ENCODE measurements at regions not wholly inside any gene's neighbourhood (a gene's known extent, or its start where the extent isn't known, plus 50 kb on each side); places are given as distances from the start of the nearest gene placed in this dataset.

DNA sequence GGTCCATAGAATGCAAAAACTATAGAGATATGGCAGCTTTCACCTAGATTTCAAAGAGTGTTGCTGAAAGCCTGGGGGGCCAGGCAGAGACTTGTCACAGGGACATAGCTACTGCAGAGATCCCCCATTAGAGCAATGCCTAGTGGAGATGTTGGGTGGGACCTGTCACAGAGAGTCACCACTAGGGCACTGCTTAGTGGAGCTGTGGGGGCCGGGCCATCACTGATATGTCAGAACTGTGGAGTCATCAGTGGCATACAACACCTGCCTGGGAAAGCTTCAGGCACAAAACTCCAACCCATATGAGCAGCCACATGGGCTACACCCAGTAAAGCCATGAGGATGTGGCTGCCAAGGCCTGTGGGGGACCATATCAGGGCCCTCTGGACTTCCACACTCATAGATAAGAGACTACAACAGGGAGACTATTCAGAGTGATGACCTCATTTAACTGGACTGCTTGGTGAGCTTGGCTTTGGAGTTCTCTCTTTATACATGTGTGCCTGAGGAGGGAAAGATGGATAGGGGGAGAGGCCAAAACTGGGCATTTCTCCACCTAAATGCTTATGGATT lies 176.3 kb downstream of the ZNF621 start:
- DNase-seq (ENCODE audit: extremely low spot score): no peak
- ChIA-PET CTCF (interaction anchor here (1.0 to 1.2 kb wide), 2 partner anchors 11 to 18 kb away, joined by 3 read pairs; no protein-coding TSS in a partner anchor), POLR2A (no interaction called here)
- TF ChIP-seq, protein P1, sequence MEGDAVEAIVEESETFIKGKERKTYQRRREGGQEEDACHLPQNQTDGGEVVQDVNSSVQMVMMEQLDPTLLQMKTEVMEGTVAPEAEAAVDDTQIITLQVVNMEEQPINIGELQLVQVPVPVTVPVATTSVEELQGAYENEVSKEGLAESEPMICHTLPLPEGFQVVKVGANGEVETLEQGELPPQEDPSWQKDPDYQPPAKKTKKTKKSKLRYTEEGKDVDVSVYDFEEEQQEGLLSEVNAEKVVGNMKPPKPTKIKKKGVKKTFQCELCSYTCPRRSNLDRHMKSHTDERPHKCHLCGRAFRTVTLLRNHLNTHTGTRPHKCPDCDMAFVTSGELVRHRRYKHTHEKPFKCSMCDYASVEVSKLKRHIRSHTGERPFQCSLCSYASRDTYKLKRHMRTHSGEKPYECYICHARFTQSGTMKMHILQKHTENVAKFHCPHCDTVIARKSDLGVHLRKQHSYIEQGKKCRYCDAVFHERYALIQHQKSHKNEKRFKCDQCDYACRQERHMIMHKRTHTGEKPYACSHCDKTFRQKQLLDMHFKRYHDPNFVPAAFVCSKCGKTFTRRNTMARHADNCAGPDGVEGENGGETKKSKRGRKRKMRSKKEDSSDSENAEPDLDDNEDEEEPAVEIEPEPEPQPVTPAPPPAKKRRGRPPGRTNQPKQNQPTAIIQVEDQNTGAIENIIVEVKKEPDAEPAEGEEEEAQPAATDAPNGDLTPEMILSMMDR (IDR thresholded peaks at IDR 0.05; ENCODE audit: control extremely low read depth, extremely low read depth, low read depth, missing control alignments): no peak

DNA sequence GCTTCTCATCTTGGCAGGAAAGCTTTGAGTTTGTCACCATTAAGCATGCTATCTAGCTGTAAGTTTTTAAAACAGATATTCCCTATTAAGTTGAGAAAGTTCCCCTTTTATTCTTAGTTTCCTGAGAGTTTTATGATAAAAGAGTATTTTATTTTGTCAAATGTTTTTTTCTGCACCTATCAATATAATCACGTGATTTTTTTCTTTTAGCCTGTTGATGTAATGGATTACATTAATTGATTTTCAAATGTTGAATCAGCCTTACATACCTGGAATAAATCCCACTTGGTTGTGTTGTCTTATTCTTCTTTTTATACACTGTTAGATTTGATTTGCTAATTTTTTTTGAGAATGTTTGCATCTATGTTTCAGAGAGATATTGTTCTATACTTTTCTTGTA lies 179.5 kb downstream of the ZNF621 start:
- CTCF ChIA-PET: no interaction called here
- POLR2A ChIA-PET: no interaction called here
- TF ChIP-seq, protein P1 (IDR thresholded peaks at IDR 0.05; ENCODE audit: control extremely low read depth, extremely low read depth, low read depth, missing control alignments): no peak
- DNase-seq (ENCODE audit: extremely low spot score): no peak

DNA sequence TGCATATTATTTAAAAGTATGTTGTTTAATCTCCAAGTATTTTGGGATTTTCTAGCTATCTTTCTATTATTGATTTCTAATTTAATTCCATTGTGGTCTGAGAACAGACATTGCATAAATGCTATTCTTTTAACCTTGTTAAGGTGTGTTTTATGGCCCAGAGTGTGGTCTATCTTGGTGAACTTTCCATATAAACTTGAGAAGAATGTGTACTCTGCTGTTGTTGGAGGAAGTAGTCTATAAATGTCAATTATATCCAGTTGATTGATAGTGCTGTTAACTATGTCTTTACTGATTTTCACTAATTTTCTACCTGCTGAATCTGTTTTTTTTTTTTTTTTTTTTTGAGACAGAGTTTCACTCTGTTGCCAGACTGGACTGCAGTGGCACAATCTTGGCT lies 180.9 kb downstream of the ZNF621 start:
- CTCF ChIA-PET: interaction anchor here (1.0 kb wide), 1 partner anchor 8 kb away, joined by 3 read pairs; no protein-coding TSS in a partner anchor

DNA sequence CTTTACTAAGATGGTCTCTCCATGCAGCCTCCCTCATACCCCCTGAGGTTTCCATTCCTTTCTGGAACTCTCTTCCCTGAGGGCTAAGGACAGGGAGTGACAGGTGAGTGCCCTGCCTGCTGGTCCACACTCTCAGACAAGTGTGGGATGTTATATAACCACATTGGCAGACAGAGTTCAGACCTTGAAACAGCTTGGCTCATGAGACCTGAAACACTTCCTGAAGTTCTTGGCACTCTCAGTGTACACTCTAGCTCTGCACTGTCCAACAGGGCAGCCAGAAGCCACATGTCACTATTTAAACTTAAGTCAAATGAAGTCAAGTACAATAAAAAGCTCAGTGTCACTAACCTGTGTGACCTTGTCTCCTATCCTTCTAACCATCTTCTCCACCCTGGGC lies 188.5 kb downstream of the ZNF621 start:
- TF ChIP-seq, protein P1 (IDR thresholded peaks at IDR 0.05; ENCODE audit: control extremely low read depth, extremely low read depth, low read depth, missing control alignments): no peak
- no peak for DNase-seq (ENCODE audit: extremely low spot score)
- POLR2A ChIA-PET: no interaction called here
- CTCF ChIA-PET: interaction anchor here (1.0 kb wide), 2 partner anchors 8 to 129 kb away, joined by 3 read pairs; no protein-coding TSS in a partner anchor

More for the DNA sequence above, 180.9 kb downstream of the ZNF621 start:
- TF ChIP-seq, protein P1 (IDR thresholded peaks at IDR 0.05; ENCODE audit: control extremely low read depth, extremely low read depth, low read depth, missing control alignments): no peak
- POLR2A ChIA-PET: no interaction called here
- no peak for DNase-seq (ENCODE audit: extremely low spot score)

DNA sequence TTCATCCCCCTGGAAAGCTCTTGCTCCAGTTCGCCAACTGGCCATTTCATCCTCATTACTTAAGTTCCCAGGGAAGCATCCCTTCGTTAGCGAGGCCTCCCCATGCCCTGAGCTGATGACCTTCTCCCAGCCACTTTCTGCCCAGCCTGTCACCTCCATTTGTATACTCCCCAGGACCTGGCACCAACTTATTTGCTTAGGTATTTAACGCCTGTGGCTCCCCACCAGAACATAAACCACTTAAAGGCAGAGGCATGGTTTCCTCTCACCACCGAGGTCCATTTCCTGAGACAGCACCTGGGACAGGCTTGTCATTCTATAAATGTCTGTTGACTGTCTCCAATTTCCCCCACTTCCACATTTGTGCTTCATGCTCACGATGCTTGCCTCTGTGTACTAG lies 189.0 kb downstream of the ZNF621 start:
- TF ChIP-seq, protein P1 (IDR thresholded peaks at IDR 0.05; ENCODE audit: control extremely low read depth, extremely low read depth, low read depth, missing control alignments): no peak
- no peak for DNase-seq (ENCODE audit: extremely low spot score)
- CTCF ChIA-PET: interaction anchor here (1.0 kb wide), 2 partner anchors 9 to 130 kb away, joined by 3 read pairs; no protein-coding TSS in a partner anchor
- POLR2A ChIA-PET: no interaction called here

DNA sequence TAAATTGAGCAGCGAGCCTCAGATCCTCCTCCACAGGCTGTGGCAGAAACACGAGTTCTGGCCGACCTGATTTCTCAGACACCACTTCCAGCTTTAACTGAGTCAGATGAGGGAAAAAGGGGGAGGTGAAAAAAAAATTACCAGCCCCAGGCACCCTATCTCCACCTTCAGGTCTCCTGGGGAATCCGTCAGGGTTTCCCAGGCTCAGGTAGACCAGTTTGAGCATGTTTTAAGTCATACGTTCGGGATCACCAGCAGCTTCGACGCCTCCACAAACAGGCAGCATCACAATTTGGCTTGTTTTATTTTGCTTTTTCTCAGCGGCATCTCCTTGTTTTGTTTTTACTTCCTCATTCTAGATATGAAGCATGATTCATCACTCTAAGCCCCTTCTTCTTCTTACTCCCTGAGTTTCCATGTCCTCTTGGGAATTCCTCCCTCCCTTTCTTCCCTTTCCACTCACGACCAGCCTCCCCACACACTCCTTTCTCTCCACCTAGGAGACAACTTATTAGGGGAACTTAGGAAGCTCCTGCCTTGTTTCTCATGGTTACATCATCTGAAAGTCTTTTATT lies 190.1 kb downstream of the ZNF621 start:
- TF ChIP-seq, protein P1 (IDR thresholded peaks at IDR 0.05; ENCODE audit: control extremely low read depth, extremely low read depth, low read depth, missing control alignments): no peak
- ChIA-PET CTCF (no interaction called here), POLR2A (no interaction called here)
- DNase-seq (ENCODE audit: extremely low spot score): no peak

Measured in GM10248 (cell line).